Ovary (tissue), 3 donors: ENCODE measurements at regions not wholly inside any gene's neighbourhood (a gene's known extent, or its start where the extent isn't known, plus 50 kb on each side); places are given as distances from the start of the nearest gene placed in this dataset.

Source experiments
- CTCF ChIP-seq, 3 donors: fragments of 450-650 bp in 2 of 3; fragments of 200-600 bp in 1 of 3; IDR thresholded peaks; one replicate each; pipeline versions ENCODE4 v1.5.1 to v1.8.0; 2016 to 2022; ENCODE audit warnings: antibody characterized with exemption in 3 of 3, mild to moderate bottlenecking in 1 of 3
- EP300 ChIP-seq: sonication (generic); formaldehyde crosslinking; IDR thresholded peaks from one replicate; pipeline ENCODE4 v1.6.1; 2017; ENCODE audit warnings: antibody characterized with exemption
- POLR2A ChIP-seq: fragments of 450-650 bp; IDR thresholded peaks from one replicate; pipeline ENCODE4 v1.6.1; 2017; ENCODE audit warnings: antibody characterized with exemption, mild to moderate bottlenecking, moderate library complexity
- donor health status: DM: no; HTN: no; CAD: no.

- TF ChIP-seq EP300 = no peak
- TF ChIP-seq CTCF (IDR thresholded peaks at IDR 0.05) = no peak
- TF ChIP-seq POLR2A = no peak
Observed at GRCh38 chr4:64465263-64465662, 56.0 kb upstream of the TECRL start.
